ENCODE measurements at regions not wholly inside any gene's neighbourhood (a gene's known extent, or its start where the extent isn't known, plus 50 kb on each side); places are given as distances from the start of the nearest gene placed in this dataset.

DNA sequence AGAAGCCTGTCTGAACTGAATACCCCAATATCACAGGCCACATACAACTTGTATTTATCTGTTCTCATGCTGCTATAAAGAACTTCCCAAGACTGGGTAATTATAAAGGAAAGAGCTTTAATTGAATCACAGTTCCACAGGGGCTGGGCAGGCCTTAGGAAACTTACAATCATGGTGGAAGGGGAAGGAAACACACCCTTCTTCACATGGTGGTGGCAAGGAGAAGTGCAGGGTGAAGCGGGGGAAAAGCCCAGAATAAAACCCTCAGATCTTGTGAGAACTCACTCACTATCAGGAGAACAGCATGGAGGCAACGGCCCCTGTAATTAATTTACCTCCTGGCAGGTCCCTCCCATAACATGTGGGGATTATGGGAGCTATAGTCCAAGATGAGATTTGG, 50.3 kb upstream of the FNDC1 start:
- Mint-ChIP-seq H3K9me3 (no peaks in the 10 kb centered on the region), H3K27ac (no peak overlapping the region), H3K27me3 (peaks cover 15% of the 10 kb centered on the region), H3K36me3 (ENCODE audit: low read depth) (no peaks in the 10 kb centered on the region), H3K4me1 (peaks cover 11% of the 10 kb centered on the region), H3K4me3 (no peak overlapping the region)
- POLR2A ChIA-PET: no interaction called here
- CTCF ChIA-PET: interaction anchor here (1.0 to 2.2 kb wide), 4 partner anchors 8 to 16 kb away, joined by 3 to 10 read pairs (median 5); no protein-coding TSS in a partner anchor
- no peak for DNase-seq

DNA sequence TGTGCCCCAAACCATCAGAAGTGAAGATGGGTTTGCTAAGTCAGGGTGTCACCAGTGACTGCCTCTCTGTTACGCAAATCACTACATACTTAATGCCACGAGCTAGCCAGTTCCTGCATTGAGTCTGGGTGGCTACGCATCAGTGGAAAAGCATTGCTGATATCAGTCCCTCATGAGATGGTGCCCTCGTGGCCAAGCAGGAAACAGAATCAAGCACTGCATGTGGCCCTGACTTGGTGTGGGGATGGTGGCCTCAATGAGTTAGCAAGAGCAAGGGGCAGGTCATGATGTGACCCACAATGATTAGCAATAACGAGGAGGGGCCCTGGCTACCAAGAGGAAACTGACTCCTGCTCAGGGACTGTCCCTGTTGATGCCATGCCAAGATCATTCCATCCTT, 51.6 kb upstream of the FNDC1 start:
- Mint-ChIP-seq H3K27ac (no peak overlapping the region), H3K36me3 (ENCODE audit: low read depth) (no peaks in the 10 kb centered on the region), H3K9me3 (no peaks in the 10 kb centered on the region), H3K27me3 (peaks cover 8% of the 10 kb centered on the region), H3K4me3 (no peak overlapping the region), H3K4me1 (peaks cover 14% of the 10 kb centered on the region)
- CTCF ChIA-PET: no interaction called here
- POLR2A ChIA-PET: interaction anchor here (1.2 kb wide), 1 partner anchor 11 kb away, joined by 3 read pairs; no protein-coding TSS in a partner anchor
- DNase-seq: no peak

DNA sequence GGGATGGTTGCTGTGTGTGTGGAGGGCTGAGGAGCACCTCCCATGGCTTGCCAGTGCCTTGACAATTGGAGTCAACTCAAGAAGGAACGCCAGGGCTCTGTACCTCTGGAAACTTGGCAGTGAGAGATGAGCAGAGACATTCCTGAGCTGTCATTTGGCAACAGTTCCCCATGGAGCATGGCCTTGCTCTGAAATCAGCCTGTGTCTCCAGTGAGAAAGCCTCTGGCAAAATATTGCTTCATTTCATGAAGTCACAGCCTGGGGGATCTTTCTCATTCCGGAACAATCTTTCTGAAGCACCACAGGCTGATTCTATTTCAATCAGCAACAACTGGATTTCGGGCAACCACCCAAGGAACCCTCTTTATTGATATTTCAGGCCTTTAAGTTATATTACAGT, 52.2 kb upstream of the FNDC1 start:
- no peak for DNase-seq
- Mint-ChIP-seq H3K9me3 (no peaks in the 10 kb centered on the region), H3K4me3 (no peak overlapping the region), H3K27me3 (peaks cover 8% of the 10 kb centered on the region), H3K27ac (no peak overlapping the region), H3K36me3 (ENCODE audit: low read depth) (no peaks in the 10 kb centered on the region), H3K4me1 (peaks cover 14% of the 10 kb centered on the region)
- ChIA-PET CTCF (interaction anchor here (4.9 kb wide), 1 partner anchor 108 kb away, joined by 17 read pairs; no protein-coding TSS in a partner anchor), POLR2A (interaction anchor here (1.2 kb wide), 1 partner anchor 10 kb away, joined by 3 read pairs; no protein-coding TSS in a partner anchor)

DNA sequence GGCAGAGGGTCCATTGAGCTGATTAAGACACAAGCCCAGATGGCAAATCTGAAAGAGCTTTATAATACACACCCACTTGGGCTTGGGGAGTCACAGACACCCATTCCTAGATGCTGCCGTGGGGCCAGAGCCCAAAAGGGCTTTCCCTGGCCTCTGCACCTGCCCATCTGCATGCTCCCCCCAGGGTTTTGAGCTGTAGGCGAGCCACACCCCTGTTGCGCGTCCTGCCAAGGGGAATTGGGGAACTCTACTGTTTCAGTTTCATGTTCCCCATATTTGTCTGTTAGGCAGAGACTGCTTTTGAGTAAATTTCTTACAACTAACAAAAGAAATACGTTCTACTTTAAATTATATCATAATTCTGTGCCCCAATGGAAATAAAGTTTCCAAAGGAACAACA, 52.9 kb upstream of the FNDC1 start:
- ChIA-PET CTCF (interaction anchor here (4.9 kb wide), 1 partner anchor 107 kb away, joined by 17 read pairs; no protein-coding TSS in a partner anchor), POLR2A (interaction anchor here (1.2 kb wide), 1 partner anchor 9 kb away, joined by 3 read pairs; no protein-coding TSS in a partner anchor)
- H3K36me3 Mint-ChIP-seq (ENCODE audit: low read depth): no peaks in the 10 kb centered on the region
- H3K27me3 Mint-ChIP-seq: peaks cover 5% of the 10 kb centered on the region
- no peak for DNase-seq
- H3K4me1 Mint-ChIP-seq: peaks cover 14% of the 10 kb centered on the region
- H3K27ac Mint-ChIP-seq: no peak overlapping the region
- H3K9me3 Mint-ChIP-seq: no peaks in the 10 kb centered on the region
- no peak overlapping the region for H3K4me3 Mint-ChIP-seq

DNA sequence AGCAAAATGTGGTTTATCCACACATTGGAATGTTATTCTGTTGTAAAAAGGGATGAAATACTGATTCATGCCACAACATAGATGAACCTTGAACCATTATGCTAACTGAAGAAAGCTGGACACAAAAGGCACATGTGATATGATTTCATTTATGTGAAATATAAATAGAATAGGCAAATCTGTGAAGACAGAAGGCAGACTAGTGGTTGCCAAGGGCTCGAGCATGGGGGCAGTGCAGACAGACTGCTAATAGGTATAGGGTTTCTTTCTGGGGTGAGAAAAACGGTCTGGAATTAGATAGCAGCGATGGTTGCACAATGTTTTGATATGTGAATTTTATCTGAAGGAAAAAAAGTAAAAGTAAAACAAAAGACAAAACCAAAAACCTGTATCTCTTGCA, 54.6 kb upstream of the FNDC1 start:
- ChIA-PET POLR2A (interaction anchor here (1.0 kb wide), 1 partner anchor 8 kb away, joined by 3 read pairs; no protein-coding TSS in a partner anchor), CTCF (interaction anchor here (4.9 kb wide), 1 partner anchor 106 kb away, joined by 17 read pairs; no protein-coding TSS in a partner anchor)
- no peaks in the 10 kb centered on the region for H3K36me3 Mint-ChIP-seq (ENCODE audit: low read depth)
- no peaks in the 10 kb centered on the region for H3K27me3 Mint-ChIP-seq
- H3K27ac Mint-ChIP-seq: no peak overlapping the region
- no peak overlapping the region for H3K4me3 Mint-ChIP-seq
- no peaks in the 10 kb centered on the region for H3K9me3 Mint-ChIP-seq
- H3K4me1 Mint-ChIP-seq: peaks cover 26% of the 10 kb centered on the region
- no peak for DNase-seq

DNA sequence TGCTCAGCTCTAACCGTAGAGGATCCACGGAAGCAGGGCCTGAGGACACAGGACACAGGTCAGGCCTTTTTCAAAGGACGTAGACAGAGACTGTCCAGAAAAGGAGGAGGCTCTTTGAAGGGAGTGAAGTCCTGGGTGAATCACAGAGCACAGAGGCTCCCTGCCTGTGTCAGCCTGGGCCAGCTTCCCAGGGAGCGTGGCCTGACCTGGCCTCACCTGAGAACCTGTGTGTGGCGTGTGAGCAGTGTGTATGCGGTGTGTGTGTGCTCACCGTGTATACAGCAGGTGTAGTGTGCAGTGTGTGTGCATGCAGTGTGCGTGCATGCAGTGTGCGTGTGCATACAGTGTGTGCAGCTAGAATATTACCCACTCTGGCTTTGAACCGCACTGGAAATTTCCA, 56.0 kb upstream of the FNDC1 start:
- no peak overlapping the region for H3K4me3 Mint-ChIP-seq
- no peaks in the 10 kb centered on the region for H3K27me3 Mint-ChIP-seq
- H3K9me3 Mint-ChIP-seq: no peaks in the 10 kb centered on the region
- H3K4me1 Mint-ChIP-seq: peaks cover 37% of the 10 kb centered on the region
- H3K36me3 Mint-ChIP-seq (ENCODE audit: low read depth): no peaks in the 10 kb centered on the region
- POLR2A ChIA-PET: interaction anchor here (1.7 kb wide), 1 partner anchor 68 kb away, joined by 4 read pairs; the partner anchor contains the start of gene TAGAP
- H3K27ac Mint-ChIP-seq: no peak overlapping the region
- CTCF ChIA-PET: interaction anchor here (1.4 to 4.9 kb wide), 3 partner anchors 9 to 104 kb away, joined by 7 to 17 read pairs (median 7); no protein-coding TSS in a partner anchor
- no peak for DNase-seq

DNA sequence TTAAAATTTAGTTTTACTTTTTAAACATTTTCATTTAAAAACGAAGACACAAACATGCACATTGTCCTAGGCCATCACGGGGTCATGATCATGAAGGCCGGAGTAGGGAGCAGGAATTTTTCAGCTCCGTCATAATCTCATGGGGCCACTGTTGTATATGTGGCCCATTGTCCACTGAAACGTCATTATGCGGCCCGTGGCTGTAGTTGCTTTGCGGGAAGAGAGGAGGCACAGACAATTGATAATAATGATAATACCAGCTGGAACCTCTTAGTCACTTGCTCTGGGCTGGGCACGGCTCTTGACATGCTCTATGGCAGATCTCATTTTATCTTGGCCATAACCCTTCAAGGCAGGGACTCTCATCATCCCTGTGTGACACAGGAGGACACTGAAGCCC, 56.5 kb upstream of the FNDC1 start:
- no peak overlapping the region for H3K27ac Mint-ChIP-seq
- no peak for DNase-seq
- no peaks in the 10 kb centered on the region for H3K9me3 Mint-ChIP-seq
- H3K36me3 Mint-ChIP-seq (ENCODE audit: low read depth): no peaks in the 10 kb centered on the region
- no peaks in the 10 kb centered on the region for H3K27me3 Mint-ChIP-seq
- POLR2A ChIA-PET: interaction anchor here (0.8 to 1.7 kb wide), 2 partner anchors 68 to 77 kb away, joined by 3 to 4 read pairs; partner anchors contain the start of gene TAGAP
- CTCF ChIA-PET: interaction anchor here (1.4 to 4.9 kb wide), 3 partner anchors 9 to 104 kb away, joined by 7 to 17 read pairs (median 7); no protein-coding TSS in a partner anchor
- H3K4me3 Mint-ChIP-seq: no peak overlapping the region
- H3K4me1 Mint-ChIP-seq: peaks cover 42% of the 10 kb centered on the region

DNA sequence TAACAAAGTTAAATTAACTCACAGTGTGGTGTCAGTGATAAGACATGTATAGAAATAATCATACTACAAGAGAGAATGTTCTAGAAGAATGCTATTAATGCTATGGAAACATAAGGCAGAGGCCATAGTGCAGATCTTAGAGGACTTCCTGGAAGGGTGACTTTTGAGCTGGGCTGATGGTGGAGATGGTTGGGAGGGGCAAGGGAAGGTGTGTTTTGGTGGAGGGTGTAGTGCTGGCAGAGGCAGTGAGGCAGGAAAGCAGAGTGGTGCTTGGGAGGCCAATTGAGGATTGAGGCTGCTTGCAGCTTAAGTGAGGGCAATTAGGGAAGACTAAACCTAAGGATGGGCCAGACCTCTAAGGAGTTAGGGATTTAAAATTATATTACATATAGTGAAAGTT, 58.5 kb upstream of the FNDC1 start:
- Mint-ChIP-seq H3K9me3 (no peaks in the 10 kb centered on the region), H3K27ac (peak overlapping the region; percentile 44), H3K27me3 (no peaks in the 10 kb centered on the region), H3K36me3 (ENCODE audit: low read depth) (no peaks in the 10 kb centered on the region), H3K4me3 (no peak overlapping the region), H3K4me1 (peaks cover 57% of the 10 kb centered on the region)
- DNase-seq: no peak
- ChIA-PET POLR2A (interaction anchor here (10.5 kb wide), 1 partner anchor 69 kb away, joined by 239 read pairs; the partner anchor contains the start of gene TAGAP), CTCF (interaction anchor here (1.3 to 9.3 kb wide), 13 partner anchors 8 to 403 kb away, joined by 4 to 410 read pairs (median 7); partner anchors contain the start of genes RSPH3 and TAGAP)

DNA sequence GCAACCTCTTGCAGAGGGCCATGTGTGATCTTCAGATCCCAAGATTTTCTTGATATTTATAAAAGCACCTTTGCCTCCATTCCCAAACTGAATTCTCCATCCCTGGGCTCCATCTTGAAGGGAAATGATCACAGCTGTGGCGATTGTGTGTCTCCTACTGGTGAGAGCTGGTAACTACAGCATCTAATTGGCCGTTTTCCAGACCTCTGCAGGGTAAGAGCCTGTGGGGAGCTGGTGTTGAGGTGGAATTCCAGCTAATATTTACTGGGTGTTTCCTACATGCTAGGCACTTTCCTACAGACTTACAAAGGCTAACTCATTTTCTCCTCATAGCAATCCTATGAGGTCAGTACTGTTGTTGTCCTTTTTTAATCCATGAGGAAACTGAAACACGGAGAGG, 59.2 kb upstream of the FNDC1 start:
- Mint-ChIP-seq H3K36me3 (ENCODE audit: low read depth) (no peaks in the 10 kb centered on the region), H3K27ac (no peak overlapping the region), H3K4me3 (no peak overlapping the region), H3K27me3 (no peaks in the 10 kb centered on the region), H3K9me3 (no peaks in the 10 kb centered on the region), H3K4me1 (peaks cover 57% of the 10 kb centered on the region)
- DNase-seq: peak; percentile 41
- CTCF ChIA-PET: interaction anchor here (0.6 to 9.3 kb wide), 29 partner anchors 9 to 680 kb away, joined by 3 to 410 read pairs (median 4); partner anchors contain the start of genes MRPL18, RSPH3 and TAGAP
- POLR2A ChIA-PET: interaction anchor here (0.7 to 10.5 kb wide), 8 partner anchors 20 to 111 kb away, joined by 3 to 239 read pairs (median 3); partner anchors contain the start of gene TAGAP

DNA sequence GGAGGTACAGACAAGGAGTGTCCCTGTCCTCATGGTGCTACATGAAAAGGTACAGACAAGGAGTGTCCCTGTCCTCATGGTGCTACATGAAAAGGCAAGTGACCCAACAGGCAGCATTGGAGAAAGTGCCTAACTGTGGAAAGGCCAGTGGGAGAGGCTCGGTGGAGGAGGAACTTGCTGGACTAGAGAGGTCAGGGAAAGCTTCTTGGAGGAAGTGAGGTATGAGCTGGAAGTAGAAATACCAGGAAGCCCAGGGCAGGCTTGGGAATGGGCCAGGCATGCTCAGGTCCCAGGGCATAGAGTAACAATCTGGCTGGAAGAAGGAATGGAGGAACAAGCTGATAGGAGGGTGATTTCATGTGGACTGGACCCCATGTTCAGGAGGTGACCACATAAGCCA, 59.8 kb upstream of the FNDC1 start:
- ChIA-PET POLR2A (interaction anchor here (0.7 to 10.5 kb wide), 8 partner anchors 21 to 110 kb away, joined by 3 to 239 read pairs (median 3); partner anchors contain the start of gene TAGAP), CTCF (interaction anchor here (1.0 to 9.3 kb wide), 28 partner anchors 10 to 681 kb away, joined by 3 to 410 read pairs (median 4); partner anchors contain the start of genes MRPL18, RSPH3 and TAGAP)
- Mint-ChIP-seq H3K4me1 (peaks cover 60% of the 10 kb centered on the region), H3K27me3 (no peaks in the 10 kb centered on the region), H3K27ac (no peak overlapping the region), H3K4me3 (no peak overlapping the region), H3K9me3 (no peaks in the 10 kb centered on the region), H3K36me3 (ENCODE audit: low read depth) (no peaks in the 10 kb centered on the region)
- DNase-seq: peak; percentile 14

DNA sequence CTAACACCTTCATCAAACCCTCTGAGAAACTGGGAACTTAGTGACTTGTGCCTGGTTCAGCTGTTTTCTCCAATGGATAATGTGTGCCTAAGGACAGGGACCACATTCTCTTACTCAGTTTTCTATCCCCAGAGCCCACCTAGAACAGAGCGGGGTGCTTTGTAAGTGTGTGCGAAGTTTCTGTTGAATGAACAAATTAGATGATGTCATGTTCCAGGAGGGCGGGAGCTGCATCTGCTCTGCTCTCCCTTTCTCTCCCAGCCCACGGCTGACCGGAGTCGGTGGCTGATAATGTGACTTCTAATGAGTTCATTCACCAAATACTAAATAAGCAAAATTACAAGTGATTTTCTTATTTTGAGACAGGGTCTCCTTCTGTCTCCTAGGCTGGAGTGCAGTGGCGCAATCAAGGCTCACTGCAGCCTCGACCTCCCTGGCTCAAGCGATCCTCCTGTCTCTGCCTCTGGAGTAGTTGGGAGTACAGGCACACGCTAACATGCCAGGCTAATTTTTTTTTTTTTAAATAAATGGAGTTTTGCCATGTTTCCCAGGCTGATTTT, 60.7 kb upstream of the FNDC1 start:
- H3K4me3 Mint-ChIP-seq: peak overlapping the region; percentile 58
- no peaks in the 10 kb centered on the region for H3K36me3 Mint-ChIP-seq (ENCODE audit: low read depth)
- CTCF ChIA-PET: interaction anchor here (0.7 to 9.3 kb wide), 5 partner anchors 20 to 101 kb away, joined by 3 to 410 read pairs (median 5); partner anchors contain the start of genes RSPH3 and TAGAP
- no peaks in the 10 kb centered on the region for H3K27me3 Mint-ChIP-seq
- DNase-seq: peak; percentile 4
- POLR2A ChIA-PET: interaction anchor here (10.5 kb wide), 1 partner anchor 67 kb away, joined by 239 read pairs; the partner anchor contains the start of gene TAGAP
- H3K27ac Mint-ChIP-seq: peak overlapping the region; percentile 88
- H3K9me3 Mint-ChIP-seq: no peaks in the 10 kb centered on the region
- peaks cover 63% of the 10 kb centered on the region for H3K4me1 Mint-ChIP-seq

DNA sequence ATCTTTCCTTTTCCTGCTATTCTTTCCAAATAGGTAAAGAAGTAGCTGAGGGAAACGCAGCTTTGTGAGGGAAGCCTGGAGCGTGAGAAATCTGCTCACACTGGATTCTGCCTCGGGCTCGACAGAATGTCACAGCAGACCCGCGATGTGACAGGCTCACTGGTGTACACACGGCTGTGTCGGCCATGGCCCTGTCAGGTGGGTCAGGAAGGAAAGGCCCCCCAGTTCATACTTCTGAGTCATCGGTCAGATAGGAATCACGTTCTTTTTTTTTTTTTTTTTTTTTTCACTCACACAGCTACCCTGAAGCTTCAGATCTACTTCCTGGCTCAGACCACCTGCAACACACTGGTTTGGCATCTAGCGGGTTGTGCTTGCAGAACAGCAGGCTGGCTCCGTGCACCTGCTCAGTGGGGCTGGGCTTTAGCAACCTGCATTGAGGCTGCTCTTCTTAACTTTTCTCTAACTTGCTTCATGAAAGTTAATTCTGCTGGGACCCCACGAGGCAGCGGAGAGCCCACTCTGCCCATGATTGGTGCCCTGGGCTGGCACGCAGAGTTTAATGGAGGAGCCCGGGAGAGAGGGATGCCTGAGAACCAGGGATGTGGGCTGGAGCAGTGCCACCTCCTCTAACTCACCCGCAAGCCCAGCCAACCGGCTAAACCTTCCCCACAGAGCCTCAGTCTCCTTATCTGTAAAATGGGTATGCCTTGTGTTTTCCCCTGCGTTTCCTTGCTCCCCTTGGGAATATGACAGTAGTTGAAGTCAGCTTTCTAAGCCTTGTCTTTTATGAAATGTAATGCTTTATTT, 61.5 kb upstream of the FNDC1 start:
- H3K36me3 Mint-ChIP-seq (ENCODE audit: low read depth): no peaks in the 10 kb centered on the region
- no peaks in the 10 kb centered on the region for H3K27me3 Mint-ChIP-seq
- ChIA-PET POLR2A (interaction anchor here (0.9 to 10.5 kb wide), 20 partner anchors 9 to 335 kb away, joined by 3 to 239 read pairs (median 4); partner anchors contain the start of genes RSPH3 and TAGAP), CTCF (interaction anchor here (0.6 to 9.3 kb wide), 20 partner anchors 11 to 907 kb away, joined by 3 to 410 read pairs (median 4); partner anchors contain the start of genes RSPH3 and TAGAP)
- peaks cover 68% of the 10 kb centered on the region for H3K4me1 Mint-ChIP-seq
- H3K27ac Mint-ChIP-seq: peak overlapping the region; percentile 88
- peak; percentile 50 for DNase-seq
- H3K4me3 Mint-ChIP-seq: peak overlapping the region; percentile 58
- H3K9me3 Mint-ChIP-seq: no peaks in the 10 kb centered on the region
